ENCODE measurements at regions not wholly inside any gene's neighbourhood (a gene's known extent, or its start where the extent isn't known, plus 50 kb on each side); places are given as distances from the start of the nearest gene placed in this dataset.

DNA sequence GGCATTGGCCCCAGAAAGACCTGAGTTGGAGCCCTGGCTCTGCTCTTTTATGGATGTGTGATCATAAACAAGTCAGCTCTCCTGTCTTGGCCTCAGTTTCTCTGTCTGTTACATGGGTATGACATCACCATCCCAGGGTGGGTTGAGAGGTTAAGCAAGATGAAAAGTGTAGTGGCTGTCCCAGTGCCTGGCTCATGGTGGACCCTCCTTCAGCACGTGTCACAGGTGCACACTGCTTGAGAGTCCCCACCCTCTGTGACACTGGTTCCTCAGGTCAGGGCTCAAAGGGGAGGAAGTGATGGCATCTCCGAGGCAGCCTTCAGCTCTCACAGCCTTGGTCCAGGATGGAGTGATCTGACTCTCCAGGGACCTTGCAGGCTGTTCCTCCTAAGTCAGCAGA, 218.4 kb downstream of the HAPSTR1 start:
- no peak for TF ChIP-seq EZH2 (IDR thresholded peaks at IDR 0.05; ENCODE audit: low read length, missing control alignments)
- TF ChIP-seq, protein P1, sequence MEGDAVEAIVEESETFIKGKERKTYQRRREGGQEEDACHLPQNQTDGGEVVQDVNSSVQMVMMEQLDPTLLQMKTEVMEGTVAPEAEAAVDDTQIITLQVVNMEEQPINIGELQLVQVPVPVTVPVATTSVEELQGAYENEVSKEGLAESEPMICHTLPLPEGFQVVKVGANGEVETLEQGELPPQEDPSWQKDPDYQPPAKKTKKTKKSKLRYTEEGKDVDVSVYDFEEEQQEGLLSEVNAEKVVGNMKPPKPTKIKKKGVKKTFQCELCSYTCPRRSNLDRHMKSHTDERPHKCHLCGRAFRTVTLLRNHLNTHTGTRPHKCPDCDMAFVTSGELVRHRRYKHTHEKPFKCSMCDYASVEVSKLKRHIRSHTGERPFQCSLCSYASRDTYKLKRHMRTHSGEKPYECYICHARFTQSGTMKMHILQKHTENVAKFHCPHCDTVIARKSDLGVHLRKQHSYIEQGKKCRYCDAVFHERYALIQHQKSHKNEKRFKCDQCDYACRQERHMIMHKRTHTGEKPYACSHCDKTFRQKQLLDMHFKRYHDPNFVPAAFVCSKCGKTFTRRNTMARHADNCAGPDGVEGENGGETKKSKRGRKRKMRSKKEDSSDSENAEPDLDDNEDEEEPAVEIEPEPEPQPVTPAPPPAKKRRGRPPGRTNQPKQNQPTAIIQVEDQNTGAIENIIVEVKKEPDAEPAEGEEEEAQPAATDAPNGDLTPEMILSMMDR (conservative IDR thresholded peaks at IDR 0.05 in 1 of 2, IDR thresholded peaks at IDR 0.05 in 1 of 2; ENCODE audit: low read depth in 1 of 2, low read length in 2 of 2) = no peak
- no peaks in the 10 kb centered on the region for H3K79me2 ChIP-seq (ENCODE audit: control insufficient read depth, insufficient read depth, low read length)
- no peak overlapping the region for H3K4me2 ChIP-seq (ENCODE audit: extremely low read depth, insufficient read depth, low read length)

DNA sequence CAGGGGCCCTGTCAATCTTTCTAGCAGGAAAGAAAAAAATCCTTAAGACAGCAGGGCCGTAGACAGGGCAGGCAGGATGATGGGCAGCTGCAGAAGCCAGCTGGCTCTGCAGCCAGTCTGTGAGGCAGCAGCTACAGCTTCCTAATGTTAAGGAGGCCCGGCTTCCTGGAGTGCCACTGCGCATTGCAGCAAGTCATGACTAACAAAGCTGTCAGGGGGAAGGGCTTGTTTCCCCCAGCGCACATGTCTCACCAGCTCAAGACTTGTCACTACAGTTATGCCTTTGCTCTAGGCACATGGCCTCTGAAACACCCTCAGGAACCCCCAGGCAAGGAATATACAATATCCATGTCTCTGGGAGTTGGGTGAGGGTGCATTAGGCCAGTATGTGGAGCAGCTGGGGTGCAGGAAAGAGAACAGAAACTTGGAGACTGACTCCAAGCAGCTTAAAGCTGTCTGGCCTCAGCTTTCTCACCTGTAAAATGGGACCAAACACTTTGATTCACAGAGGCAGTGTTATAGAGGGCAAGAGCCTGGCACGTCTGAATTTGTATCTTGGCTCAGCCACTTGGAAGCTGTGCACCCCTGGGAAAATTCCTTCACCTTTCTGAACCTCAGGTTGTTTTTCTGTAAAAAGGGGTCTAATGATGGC, 220.0 kb downstream of the HAPSTR1 start:
- H2AFZ ChIP-seq (ENCODE audit: low read length) = no peak overlapping the region
- H4K20me1 ChIP-seq (ENCODE audit: control insufficient read depth, extremely low read depth, insufficient read depth, low read length) = no peaks in the 10 kb centered on the region
- H3K27me3 ChIP-seq (ENCODE audit: control insufficient read depth, insufficient read depth, low read length) = no peaks in the 10 kb centered on the region
- no peaks in the 10 kb centered on the region for H3K9me3 ChIP-seq (ENCODE audit: control insufficient read depth, insufficient read depth, low read depth, low read length)
- H3K4me3 ChIP-seq (replicated peaks in 1 of 4; ENCODE audit: control extremely low read depth in 1 of 4, insufficient read depth in 1 of 4, low read depth in 3 of 4, low read length in 4 of 4) = no peak overlapping the region
- no peak overlapping the region for H3K9ac ChIP-seq (ENCODE audit: insufficient read depth, low read length)
- no peaks in the 10 kb centered on the region for H3K4me1 ChIP-seq (ENCODE audit: control insufficient read depth, extremely low read depth, insufficient read depth, low read length)
- no peak overlapping the region for H3K27ac ChIP-seq (ENCODE audit: insufficient read depth, low read length)
- DNase-seq (ENCODE audit: low read depth in 2 of 2) = no peak
- TF ChIP-seq, protein P1 (conservative IDR thresholded peaks at IDR 0.05 in 1 of 2, IDR thresholded peaks at IDR 0.05 in 1 of 2; ENCODE audit: low read depth in 1 of 2, low read length in 2 of 2) = no peak
- no peak for TF ChIP-seq EZH2 (IDR thresholded peaks at IDR 0.05; ENCODE audit: low read length, missing control alignments)
- H3K4me2 ChIP-seq (ENCODE audit: extremely low read depth, insufficient read depth, low read length) = no peak overlapping the region
- H3K79me2 ChIP-seq (ENCODE audit: control insufficient read depth, insufficient read depth, low read length) = no peaks in the 10 kb centered on the region
- H3K36me3 ChIP-seq (ENCODE audit: control insufficient read depth, insufficient read depth, low read length) = no peaks in the 10 kb centered on the region

More for the DNA sequence above, 218.4 kb downstream of the HAPSTR1 start:
- Histone ChIP-seq H3K36me3 (ENCODE audit: control insufficient read depth, insufficient read depth, low read length) (no peaks in the 10 kb centered on the region), H4K20me1 (ENCODE audit: control insufficient read depth, extremely low read depth, insufficient read depth, low read length) (no peaks in the 10 kb centered on the region), H3K4me3 (replicated peaks in 1 of 4; ENCODE audit: control extremely low read depth in 1 of 4, insufficient read depth in 1 of 4, low read depth in 3 of 4, low read length in 4 of 4) (no peak overlapping the region), H3K27ac (ENCODE audit: insufficient read depth, low read length) (no peak overlapping the region), H3K4me1 (ENCODE audit: control insufficient read depth, extremely low read depth, insufficient read depth, low read length) (no peaks in the 10 kb centered on the region), H2AFZ (ENCODE audit: low read length) (no peak overlapping the region), H3K27me3 (ENCODE audit: control insufficient read depth, insufficient read depth, low read length) (no peaks in the 10 kb centered on the region), H3K9me3 (ENCODE audit: control insufficient read depth, insufficient read depth, low read depth, low read length) (no peaks in the 10 kb centered on the region), H3K9ac (ENCODE audit: insufficient read depth, low read length) (no peak overlapping the region)
- DNase-seq (ENCODE audit: low read depth in 2 of 2) = no peak

DNA sequence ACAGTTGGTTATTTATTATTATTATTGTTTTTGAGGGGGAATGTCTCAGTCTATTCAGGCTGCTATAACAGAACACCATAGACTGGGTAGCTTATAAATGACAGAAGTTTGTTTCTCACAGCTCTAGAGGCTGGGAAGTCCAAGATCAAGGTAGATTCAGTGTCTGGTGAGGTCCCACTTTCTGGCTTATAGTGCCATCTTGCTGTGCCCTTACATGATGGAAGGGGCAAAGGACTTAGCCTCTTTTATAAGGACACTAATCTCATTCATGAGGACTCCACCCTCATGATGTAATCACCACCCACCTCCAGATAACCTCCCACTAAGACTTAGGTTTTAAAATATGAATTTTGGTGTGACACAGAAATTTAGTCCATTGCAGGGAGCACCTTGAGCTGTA, 224.6 kb downstream of the HAPSTR1 start:
- Histone ChIP-seq H3K36me3 (ENCODE audit: control insufficient read depth, insufficient read depth, low read length) (no peaks in the 10 kb centered on the region), H3K27ac (ENCODE audit: insufficient read depth, low read length) (no peak overlapping the region), H3K4me3 (replicated peaks in 1 of 4; ENCODE audit: control extremely low read depth in 1 of 4, insufficient read depth in 1 of 4, low read depth in 3 of 4, low read length in 4 of 4) (no peak overlapping the region), H3K27me3 (ENCODE audit: control insufficient read depth, insufficient read depth, low read length) (no peaks in the 10 kb centered on the region), H4K20me1 (ENCODE audit: control insufficient read depth, extremely low read depth, insufficient read depth, low read length) (no peaks in the 10 kb centered on the region), H3K79me2 (ENCODE audit: control insufficient read depth, insufficient read depth, low read length) (no peaks in the 10 kb centered on the region), H3K9ac (ENCODE audit: insufficient read depth, low read length) (no peak overlapping the region), H3K9me3 (ENCODE audit: control insufficient read depth, insufficient read depth, low read depth, low read length) (no peaks in the 10 kb centered on the region), H3K4me1 (ENCODE audit: control insufficient read depth, extremely low read depth, insufficient read depth, low read length) (no peaks in the 10 kb centered on the region), H2AFZ (ENCODE audit: low read length) (no peak overlapping the region), H3K4me2 (ENCODE audit: extremely low read depth, insufficient read depth, low read length) (no peak overlapping the region)
- TF ChIP-seq, protein P1 (conservative IDR thresholded peaks at IDR 0.05 in 1 of 2, IDR thresholded peaks at IDR 0.05 in 1 of 2; ENCODE audit: low read depth in 1 of 2, low read length in 2 of 2) = no peak
- no peak for TF ChIP-seq EZH2 (IDR thresholded peaks at IDR 0.05; ENCODE audit: low read length, missing control alignments)
- DNase-seq (ENCODE audit: low read depth in 2 of 2) = no peak

All from fibroblast of lung (primary cell).